ENCODE measurements at regions not wholly inside any gene's neighbourhood (a gene's known extent, or its start where the extent isn't known, plus 50 kb on each side); places are given as distances from the start of the nearest gene placed in this dataset.

- Histone ChIP-seq H3K9me3 (peaks cover 0 to 6% (median 0%) of the 10 kb centered on the region in 4 donors), H3K4me3 (no peak overlapping the region), H3K36me3 (no peaks in the 10 kb centered on the region), H3K4me1 (no peaks in the 10 kb centered on the region), H3K27ac (no peak overlapping the region), H3K27me3 (no peaks in the 10 kb centered on the region)
- DNase-seq (ENCODE audit: low spot score in 2 of 2): no peak
- WGBS, 2 donors: 73 to 82% methylated on average over 4 of the region's 4 CpGs
- TF ChIP-seq POLR2A (IDR thresholded peaks at IDR 0.05) (no peak), CTCF (IDR thresholded peaks at IDR 0.05) (no peak), EP300 (IDR thresholded peaks at IDR 0.05) (no peak)
These were observed 98.1 kb upstream of the SYNPR start for GRCh38 chr3:63179862-63180522.

GRCh38 chr3:63192248-63192647, 85.9 kb upstream of the SYNPR start:
- H3K4me3 ChIP-seq: no peak overlapping the region
- 68 to 73% methylated on average over 3 of the region's 3 CpGs for WGBS, 2 donors
- H3K4me1 ChIP-seq: no peaks in the 10 kb centered on the region
- no peaks in the 10 kb centered on the region for H3K9me3 ChIP-seq
- no peaks in the 10 kb centered on the region for H3K27me3 ChIP-seq
- H3K36me3 ChIP-seq: no peaks in the 10 kb centered on the region
- TF ChIP-seq POLR2A (IDR thresholded peaks at IDR 0.05) (no peak), EP300 (IDR thresholded peaks at IDR 0.05) (no peak), CTCF (IDR thresholded peaks at IDR 0.05) (no peak)
- no peak for DNase-seq (ENCODE audit: low spot score in 2 of 2)
- H3K27ac ChIP-seq: no peak overlapping the region

- no peak for DNase-seq (ENCODE audit: low spot score in 2 of 2)
- Histone ChIP-seq H3K27ac (no peak overlapping the region), H3K36me3 (no peaks in the 10 kb centered on the region), H3K4me3 (no peak overlapping the region), H3K4me1 (no peaks in the 10 kb centered on the region), H3K9me3 (no peaks in the 10 kb centered on the region), H3K27me3 (no peaks in the 10 kb centered on the region)
- 12 to 14% methylated on average over 3 of the region's 3 CpGs for WGBS, 2 donors
- TF ChIP-seq CTCF (IDR thresholded peaks at IDR 0.05): peak in 2 of 5 experiments; percentile 11 to 14
- no peak for TF ChIP-seq EP300 (IDR thresholded peaks at IDR 0.05)
- TF ChIP-seq POLR2A (IDR thresholded peaks at IDR 0.05): no peak
These were observed 84.5 kb upstream of the SYNPR start for GRCh38 chr3:63193647-63194046.

GRCh38 chr3:63199606-63200005, 78.5 kb upstream of the SYNPR start:
- Histone ChIP-seq H3K9me3 (no peaks in the 10 kb centered on the region), H3K36me3 (no peaks in the 10 kb centered on the region), H3K4me3 (no peak overlapping the region), H3K27ac (no peak overlapping the region), H3K27me3 (no peaks in the 10 kb centered on the region), H3K4me1 (no peaks in the 10 kb centered on the region)
- 76 to 80% methylated on average over 2 of the region's 2 CpGs for WGBS, 2 donors
- DNase-seq (ENCODE audit: low spot score in 2 of 2): no peak
- no peak for TF ChIP-seq EP300 (IDR thresholded peaks at IDR 0.05)
- TF ChIP-seq POLR2A (IDR thresholded peaks at IDR 0.05): no peak
- TF ChIP-seq CTCF (IDR thresholded peaks at IDR 0.05): no peak

GRCh38 chr3:63202529-63202928, 75.6 kb upstream of the SYNPR start:
- Histone ChIP-seq H3K27ac (no peak overlapping the region), H3K9me3 (no peaks in the 10 kb centered on the region), H3K4me3 (no peak overlapping the region), H3K27me3 (no peaks in the 10 kb centered on the region), H3K4me1 (no peaks in the 10 kb centered on the region), H3K36me3 (no peaks in the 10 kb centered on the region)
- no peak for DNase-seq (ENCODE audit: low spot score in 2 of 2)
- TF ChIP-seq CTCF (IDR thresholded peaks at IDR 0.05) (no peak), EP300 (IDR thresholded peaks at IDR 0.05) (no peak), POLR2A (IDR thresholded peaks at IDR 0.05) (no peak)
- 62 to 64% methylated on average over 1 of the region's 1 CpG for WGBS, 2 donors

Data from tibial nerve (tissue), 4 donors.